ENCODE measurements at regions not wholly inside any gene's neighbourhood (a gene's known extent, or its start where the extent isn't known, plus 50 kb on each side); places are given as distances from the start of the nearest gene placed in this dataset.

- FAIRE-seq = no peak
These were observed 62.7 kb upstream of the CPLX2 start for GRCh38 chr5:175808711-175809110.

- FAIRE-seq = no peak
These were observed 61.8 kb upstream of the CPLX2 start for GRCh38 chr5:175809531-175810121.

- FAIRE-seq = no peak
These were observed 60.9 kb upstream of the CPLX2 start for GRCh38 chr5:175810457-175810856.

GRCh38 chr5:175811589-175811988, 59.8 kb upstream of the CPLX2 start:
- FAIRE-seq = no peak

- no peak for FAIRE-seq
These were observed 57.3 kb upstream of the CPLX2 start for GRCh38 chr5:175813943-175814630.

- no peak for FAIRE-seq
These were observed 56.7 kb upstream of the CPLX2 start for GRCh38 chr5:175814691-175815090.

- FAIRE-seq = no peak
These were observed 56.1 kb upstream of the CPLX2 start for GRCh38 chr5:175815126-175815913.

- no peak for FAIRE-seq
These were observed 55.0 kb upstream of the CPLX2 start for GRCh38 chr5:175816348-175816747.

GRCh38 chr5:175819090-175819425, 52.3 kb upstream of the CPLX2 start:
- FAIRE-seq = no peak

GRCh38 chr5:175820230-175820629, 51.1 kb upstream of the CPLX2 start:
- FAIRE-seq = no peak
